GM12865 (cell line): ENCODE measurements at regions not wholly inside any gene's neighbourhood (a gene's known extent, or its start where the extent isn't known, plus 50 kb on each side); places are given as distances from the start of the nearest gene placed in this dataset.

Source experiments
- DNase-seq: peaks from one replicate; pipeline ENCODE4 v3.0.0; 2010; ENCODE audit warnings: low read depth
- H3K4me3 ChIP-seq: 2 replicates; pipeline ENCODE4 v1.5.1; 2011; ENCODE audit warnings: mild to moderate bottlenecking, low read depth, low read length, control low read depth
- CTCF ChIP-seq: IDR thresholded peaks from 2 replicates; pipeline ENCODE4 v1.5.1; 2011; ENCODE audit warnings: low read length, control low read depth, low read depth, inconsistent platforms; ENCODE audit not compliant: insufficient read depth; ENCODE audit errors: missing control alignments

GRCh38 chr4:1543976-1544375, 137.7 kb upstream of the NKX1-1 start:
- no peak for TF ChIP-seq CTCF
- DNase-seq: no peak
- H3K4me3 ChIP-seq: no peak overlapping the region

GRCh38 chr4:1543561-1543960, 137.3 kb upstream of the NKX1-1 start:
- TF ChIP-seq CTCF: no peak
- H3K4me3 ChIP-seq: no peak overlapping the region
- no peak for DNase-seq

GRCh38 chr4:1542516-1543320, 136.5 kb upstream of the NKX1-1 start:
- H3K4me3 ChIP-seq: no peak overlapping the region
- TF ChIP-seq CTCF: no peak
- no peak for DNase-seq

- no peak overlapping the region for H3K4me3 ChIP-seq
- TF ChIP-seq CTCF: no peak
- DNase-seq: no peak
Observed at GRCh38 chr4:1542226-1542490, 135.9 kb upstream of the NKX1-1 start.

DNA sequence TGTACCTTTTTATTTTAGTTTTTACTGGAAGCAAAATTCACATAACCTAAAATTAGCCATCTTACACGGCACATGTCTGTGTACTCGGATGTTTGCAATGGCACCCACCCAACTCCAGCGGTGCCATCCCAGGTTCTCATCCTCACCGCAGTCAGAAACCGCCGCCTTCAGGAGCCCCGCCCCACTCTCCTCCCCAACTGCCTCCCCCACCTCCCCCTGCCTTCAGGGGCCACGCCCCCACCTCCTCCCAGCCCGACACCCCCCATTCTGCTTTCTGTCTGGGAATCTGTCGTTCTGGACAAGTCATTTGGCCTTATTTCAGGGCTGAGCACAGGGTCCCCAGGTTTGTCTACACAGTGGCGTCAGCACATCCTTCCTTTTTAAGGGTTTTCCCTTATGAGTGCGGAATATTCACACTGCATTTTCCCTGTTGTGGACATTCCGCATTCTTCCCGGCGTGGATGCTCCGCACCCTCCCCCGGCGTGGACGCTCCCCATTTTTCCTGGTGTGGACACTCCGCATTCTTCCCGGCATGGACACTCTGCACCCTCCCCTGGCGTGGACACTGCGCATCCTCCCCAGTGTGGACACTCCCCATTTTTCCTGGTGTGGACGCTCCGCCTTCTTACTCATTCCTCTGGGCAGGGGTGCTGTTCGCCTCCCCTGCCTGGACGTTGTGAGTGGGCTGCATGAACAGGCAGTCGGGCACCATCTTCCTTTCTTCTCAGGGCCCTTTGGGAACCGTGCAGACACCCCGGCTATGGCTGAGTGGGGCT, 135.4 kb upstream of the NKX1-1 start:
- no peak for TF ChIP-seq CTCF
- DNase-seq: no peak
- no peak overlapping the region for H3K4me3 ChIP-seq

DNA sequence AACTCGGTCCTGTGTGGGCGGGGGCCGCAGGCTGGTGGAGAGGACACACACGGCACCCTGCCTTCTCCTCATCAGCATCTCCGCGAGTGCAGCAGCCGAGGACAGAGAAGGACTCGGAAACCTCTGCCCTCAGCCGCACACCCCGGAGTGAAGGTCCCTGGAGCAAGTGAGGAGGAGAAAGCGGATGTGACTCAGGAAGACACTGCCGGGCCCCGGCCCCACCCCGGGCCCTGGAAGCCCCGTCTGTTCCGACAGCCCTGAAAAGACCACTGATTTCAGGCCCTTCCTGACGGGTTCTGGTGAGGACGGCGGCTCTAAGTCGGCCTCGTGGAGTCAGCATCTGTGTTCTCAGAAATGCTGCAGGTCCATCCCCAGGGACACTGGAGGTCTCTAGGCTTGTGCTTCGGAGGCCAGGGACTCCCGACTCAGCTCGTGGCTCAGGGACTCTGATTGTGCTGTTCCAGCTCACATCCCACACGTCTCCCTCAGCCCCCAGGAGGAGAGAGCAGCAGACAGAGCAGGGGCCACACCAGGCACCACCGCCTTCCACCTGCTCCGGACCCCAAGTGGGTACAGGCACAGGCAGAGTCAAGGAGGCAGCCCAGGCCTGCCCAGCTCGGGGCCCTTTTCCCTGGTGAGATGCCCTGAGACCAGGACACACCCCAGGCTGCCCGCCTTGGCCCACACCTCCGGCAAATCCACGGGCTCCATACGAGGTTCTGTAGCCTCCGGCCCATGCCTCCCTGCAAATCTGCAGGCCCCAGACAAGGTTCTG, 134.5 kb upstream of the NKX1-1 start:
- TF ChIP-seq CTCF: no peak

More for the DNA sequence above, 134.5 kb upstream of the NKX1-1 start:
- H3K4me3 ChIP-seq: no peak overlapping the region
- no peak for DNase-seq
